GM18909 (cell line): ENCODE measurements at regions not wholly inside any gene's neighbourhood (a gene's known extent, or its start where the extent isn't known, plus 50 kb on each side); places are given as distances from the start of the nearest gene placed in this dataset.
"Not testable (repeated sequence)": the region's sequence is repeated elsewhere in the genome, so short reads cannot be mapped to it uniquely, and the experiment has no call there.

Source experiments
- ATAC-seq: cut with Tn5 transposase; IDR thresholded peaks from one replicate; pipeline ENCODE4 v1.9.1; 2021; ENCODE audit warnings: mild to moderate bottlenecking; ENCODE audit not compliant: unreplicated experiment, poor library complexity

DNA sequence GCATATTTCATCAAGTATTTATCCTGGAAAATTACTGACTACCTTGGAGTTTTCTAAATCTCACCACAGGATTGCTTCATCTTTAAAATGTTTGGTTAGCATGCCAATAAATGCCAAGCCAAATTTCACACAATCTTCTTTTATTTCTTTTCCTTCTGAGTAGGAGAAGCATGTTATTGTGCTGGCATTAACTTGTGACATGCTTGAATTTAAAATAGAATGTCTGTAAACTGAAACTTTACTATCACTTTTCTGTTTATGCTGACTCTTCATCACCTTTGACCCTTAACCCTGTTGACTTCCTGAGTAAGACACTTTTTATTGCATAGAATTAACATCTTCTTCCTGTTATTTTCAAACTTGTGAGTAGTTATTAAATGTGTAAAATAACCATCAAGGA lies 56.2 kb upstream of the LRRTM4 start:
- ATAC-seq: no peak

DNA sequence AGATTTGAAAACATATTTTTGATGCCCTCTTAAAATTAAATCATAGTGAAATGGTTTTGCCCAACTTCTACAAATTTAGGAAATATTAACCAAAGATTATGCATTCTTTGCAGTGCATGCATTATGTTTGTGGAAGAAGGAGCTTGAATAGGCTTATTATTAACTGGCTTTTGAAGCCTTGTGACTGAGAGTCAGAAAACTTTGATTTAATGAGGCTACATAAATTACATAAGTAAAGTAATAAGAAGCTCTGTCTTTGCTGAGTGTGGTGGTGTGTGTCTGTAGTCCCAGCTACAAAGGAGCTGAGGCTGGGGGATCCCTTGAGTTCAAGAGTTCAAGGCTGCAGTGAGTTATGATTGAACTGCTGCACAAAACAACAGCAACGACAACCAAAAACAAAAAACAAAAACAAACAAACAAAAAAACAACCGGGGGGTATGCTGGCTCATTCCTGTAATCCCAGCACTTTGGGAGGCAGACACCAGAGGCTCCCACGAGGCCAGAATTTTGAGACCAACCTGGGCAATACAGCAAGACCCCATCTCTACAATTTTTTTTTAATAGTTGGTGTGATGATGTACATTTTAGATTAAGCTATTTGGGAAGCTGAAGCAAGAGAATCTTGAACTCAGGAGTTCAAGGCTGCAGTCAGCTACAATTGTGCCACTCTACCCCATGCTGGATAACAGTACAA lies 57.0 kb upstream of the LRRTM4 start:
- no peak for ATAC-seq

DNA sequence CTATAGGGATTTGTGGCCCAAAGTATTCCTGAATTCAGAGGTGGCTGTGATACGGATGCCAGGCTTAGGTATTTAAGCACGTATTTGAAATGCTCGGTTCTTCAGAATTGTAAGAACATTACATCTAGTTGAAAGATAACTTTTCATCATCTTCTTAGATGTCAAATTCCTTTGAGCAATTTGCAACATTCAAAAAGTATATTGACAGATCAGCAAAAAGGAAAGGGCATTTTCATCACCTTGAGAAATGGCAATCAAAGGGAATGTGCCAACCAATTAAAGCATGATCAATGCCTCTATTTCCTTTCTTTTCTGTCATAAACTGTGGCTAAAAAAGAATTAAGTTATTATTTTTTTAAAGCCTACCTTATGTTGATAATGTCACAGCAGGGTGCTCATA lies 66.3 kb upstream of the LRRTM4 start:
- ATAC-seq: no peak

DNA sequence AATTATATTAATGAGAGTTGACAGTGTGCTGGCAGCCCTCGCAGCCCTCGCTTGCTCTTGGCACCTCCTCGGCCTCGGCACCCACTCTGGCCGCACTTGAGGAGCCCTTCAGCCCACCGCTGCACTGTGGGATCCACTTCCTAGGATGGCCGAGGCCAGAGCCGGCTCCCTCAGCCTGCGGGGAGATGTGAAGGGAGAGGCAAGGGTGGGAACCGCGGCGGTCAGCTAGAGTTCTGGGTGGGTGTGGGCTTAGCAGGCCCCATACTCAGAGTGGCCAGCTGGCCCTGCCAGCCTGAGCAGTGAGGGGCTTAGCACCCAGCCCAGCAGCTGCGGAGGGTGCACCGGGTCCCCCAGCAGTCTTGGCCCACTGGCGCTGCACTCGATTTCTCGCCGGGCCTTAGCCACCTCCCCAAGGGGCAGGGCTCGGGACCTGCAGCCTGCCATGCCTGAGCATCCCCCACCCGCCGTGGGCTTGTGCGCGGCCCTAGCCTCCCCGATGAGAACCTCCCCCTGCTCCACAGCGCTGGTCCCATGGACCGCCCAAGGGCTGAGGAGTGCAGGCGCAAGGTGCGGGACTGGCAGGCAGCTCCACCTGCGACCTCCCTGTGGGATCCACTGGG lies 68.2 kb upstream of the LRRTM4 start:
- ATAC-seq: no peak

DNA sequence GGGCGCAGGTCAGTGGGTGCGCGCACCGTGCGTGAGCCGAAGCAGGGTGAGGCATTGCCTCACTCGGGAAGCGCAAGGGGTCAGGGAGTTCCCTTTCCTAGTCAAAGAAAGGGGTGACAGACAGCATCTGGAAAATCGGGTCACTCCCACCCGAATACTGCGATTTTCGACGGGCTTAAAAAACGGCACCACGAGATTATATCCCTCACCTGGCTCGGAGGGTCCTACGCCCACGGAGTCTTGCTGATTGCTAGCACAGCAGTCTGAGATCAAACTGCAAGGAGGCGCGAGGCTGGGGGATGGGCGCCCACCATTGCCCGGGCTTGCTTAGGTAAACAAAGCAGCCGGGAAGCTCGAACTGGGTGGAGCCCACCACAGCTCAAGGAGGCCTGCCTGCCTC lies 70.8 kb upstream of the LRRTM4 start:
- not testable (repeated sequence) for ATAC-seq

DNA sequence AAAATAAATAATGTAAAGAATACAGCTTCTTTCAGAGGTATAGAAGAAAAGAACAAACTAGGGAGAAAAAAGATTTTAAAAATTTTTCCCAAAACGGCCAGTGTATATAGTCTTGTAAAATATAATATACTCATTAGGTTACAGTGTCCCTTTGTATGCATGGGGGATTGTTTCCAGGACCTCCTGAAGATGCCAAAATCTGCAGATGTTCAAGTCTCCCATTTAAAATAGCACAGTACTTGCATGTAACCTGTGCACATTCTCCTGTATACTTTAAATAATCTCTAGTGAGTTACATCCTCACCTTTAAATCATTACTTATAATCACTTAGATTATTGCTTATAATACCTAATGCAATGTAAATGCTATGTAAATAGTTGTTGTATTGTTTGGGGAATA lies 80.6 kb upstream of the LRRTM4 start:
- no peak for ATAC-seq

DNA sequence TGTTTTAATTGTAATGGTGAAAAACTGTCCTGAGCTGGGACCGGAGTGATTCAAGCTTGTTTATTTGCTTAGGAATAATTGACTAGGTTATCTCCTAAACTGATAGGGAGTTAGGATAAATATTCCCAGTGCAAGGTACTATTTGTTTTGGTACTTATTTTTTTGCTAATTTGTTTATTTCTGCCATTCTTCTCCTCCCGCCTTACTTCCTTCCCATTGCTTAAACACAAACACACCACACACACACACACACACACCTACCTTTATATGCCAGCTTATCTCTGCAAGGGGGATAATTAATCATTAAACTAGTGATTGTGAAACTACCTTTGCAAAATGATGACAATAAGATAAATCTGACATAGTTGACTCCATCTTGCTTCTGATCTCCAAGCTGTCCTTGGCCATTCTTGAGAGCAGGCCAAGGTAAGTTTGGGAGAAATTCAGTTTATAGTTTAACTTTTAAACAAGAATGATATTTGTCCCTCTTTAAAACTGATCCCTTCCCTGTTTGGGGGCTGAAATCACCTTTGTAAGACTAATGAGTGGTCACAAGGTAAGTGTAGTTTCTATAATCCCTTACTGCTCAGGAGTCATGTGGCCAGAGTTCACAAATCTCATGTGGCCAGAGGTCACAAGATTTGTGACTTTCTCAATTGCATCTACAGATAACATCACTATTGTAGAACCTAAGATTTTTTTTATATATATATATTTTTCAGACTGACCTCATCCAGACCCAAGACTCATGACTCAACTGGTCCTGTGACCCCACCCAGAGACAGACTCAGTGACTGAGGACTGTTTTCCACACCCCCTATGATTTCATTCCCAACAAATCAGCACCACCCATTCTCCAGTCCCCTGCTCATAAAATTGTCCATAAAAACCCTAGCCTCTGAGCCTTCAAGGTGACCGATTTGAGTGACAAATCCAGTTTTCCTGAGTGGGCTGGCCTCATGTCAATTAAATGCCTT lies 83.1 kb upstream of the LRRTM4 start:
- no peak for ATAC-seq

DNA sequence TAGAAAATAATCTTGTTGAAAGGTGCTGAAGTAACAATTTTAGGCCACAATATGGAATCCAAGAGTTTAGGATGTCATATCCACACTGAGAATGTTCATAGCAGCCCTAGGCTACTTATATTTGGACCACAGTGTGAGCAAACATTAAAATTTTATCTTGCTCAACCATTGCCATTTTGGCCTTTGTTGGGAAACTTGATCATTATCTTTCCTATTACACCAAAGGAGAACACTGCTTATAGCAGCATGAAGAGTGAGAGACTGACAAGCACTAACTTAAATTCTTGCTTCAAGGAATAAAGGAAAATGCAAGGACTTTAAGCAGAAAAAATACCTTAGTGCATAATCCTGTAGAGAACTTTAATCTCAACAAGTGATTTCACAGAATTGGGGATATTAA lies 86.3 kb upstream of the LRRTM4 start:
- no peak for ATAC-seq

DNA sequence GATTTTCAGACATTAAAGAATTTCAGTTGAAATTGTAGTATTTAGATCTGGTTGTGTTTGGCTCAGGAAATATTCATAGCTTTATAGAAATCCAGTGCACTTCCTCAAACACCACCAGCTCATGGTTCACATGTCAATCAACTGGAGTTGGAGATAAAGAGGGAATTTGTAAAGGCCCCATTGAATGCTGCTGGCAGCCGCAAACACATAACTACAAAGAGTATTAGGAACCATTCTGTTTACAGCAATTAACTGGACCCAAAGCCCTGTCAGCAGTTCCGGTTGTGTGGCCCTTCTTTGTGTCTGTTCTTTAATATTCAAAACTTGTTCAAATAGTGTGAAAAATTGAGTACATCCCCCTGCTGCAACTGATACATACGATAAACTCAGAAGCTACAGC lies 107.4 kb upstream of the LRRTM4 start:
- ATAC-seq: no peak

DNA sequence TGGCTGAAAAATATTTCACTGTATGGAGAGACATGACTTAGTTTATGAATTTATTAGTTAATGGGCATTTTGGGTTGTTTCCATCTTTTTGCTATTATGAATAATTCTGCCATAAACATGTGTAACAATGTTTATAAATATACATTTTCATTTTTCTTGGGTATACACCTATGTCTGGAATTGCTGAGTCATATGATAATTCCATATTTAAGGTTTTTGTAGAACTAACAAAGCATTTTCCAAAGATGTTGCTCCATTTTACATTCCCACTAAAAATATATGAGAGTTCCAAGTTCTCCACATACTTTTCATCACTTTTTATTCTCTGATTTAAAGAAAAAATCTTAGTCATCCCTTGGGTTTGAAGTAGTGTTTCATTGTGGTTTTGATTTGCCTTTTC lies 108.8 kb upstream of the LRRTM4 start:
- ATAC-seq: no peak

DNA sequence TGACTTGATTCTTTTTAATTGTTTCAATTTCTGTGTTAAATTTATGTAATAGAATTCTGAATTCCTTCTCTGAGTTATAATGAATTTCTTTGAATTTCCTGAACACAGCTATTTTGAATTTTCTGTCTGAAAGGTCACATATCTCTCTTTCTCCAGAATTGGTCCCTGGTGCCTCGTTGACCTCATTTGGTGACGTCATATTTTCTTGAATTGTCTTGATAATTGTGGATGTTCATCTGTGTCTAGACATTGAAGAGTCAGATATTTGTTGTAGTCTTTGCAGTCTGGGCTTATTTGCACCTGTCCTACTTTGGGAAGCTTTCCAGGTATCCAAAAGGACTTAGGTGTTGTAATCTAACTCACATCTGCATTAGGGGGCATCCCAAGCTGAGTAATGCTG lies 111.4 kb upstream of the LRRTM4 start:
- no peak for ATAC-seq

DNA sequence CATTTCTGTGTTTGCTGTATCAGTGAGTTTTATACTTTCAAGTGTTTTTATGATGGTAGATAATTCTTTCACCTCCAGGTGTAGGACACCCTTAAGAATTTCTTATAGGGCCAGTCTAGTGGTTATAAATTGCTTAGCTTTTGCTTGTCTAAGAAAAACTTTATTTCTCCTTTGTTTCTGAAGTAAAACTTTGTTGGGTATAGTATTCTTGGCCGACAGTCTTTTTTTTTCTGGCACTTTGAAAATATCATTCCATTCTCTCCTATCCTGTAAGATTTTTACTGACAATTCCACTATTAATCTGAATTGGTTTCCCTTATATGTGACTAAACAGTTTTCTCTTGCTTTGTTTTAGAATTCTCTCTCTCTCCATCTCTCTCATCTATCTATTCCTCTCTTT lies 118.7 kb upstream of the LRRTM4 start:
- no peak for ATAC-seq

DNA sequence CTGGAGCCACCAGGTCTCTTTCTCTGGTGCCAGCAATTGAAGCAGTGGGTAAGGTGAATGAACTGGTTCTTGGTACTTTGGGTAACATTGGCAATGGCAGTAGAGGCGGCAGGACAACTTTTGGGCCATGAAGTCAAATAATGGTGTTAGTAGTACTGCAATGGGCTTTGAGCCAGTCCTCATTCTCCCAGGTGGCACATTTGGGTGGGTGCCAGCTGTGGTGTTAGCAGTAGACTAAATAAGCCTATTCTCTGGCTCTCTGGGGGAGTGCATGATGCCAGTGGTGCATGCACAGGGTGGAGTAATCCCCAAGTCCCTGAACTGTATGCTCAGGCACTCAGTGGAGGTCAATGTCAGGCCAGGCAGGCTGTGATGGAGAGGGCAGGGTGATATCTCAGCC lies 120.2 kb upstream of the LRRTM4 start:
- no peak for ATAC-seq

DNA sequence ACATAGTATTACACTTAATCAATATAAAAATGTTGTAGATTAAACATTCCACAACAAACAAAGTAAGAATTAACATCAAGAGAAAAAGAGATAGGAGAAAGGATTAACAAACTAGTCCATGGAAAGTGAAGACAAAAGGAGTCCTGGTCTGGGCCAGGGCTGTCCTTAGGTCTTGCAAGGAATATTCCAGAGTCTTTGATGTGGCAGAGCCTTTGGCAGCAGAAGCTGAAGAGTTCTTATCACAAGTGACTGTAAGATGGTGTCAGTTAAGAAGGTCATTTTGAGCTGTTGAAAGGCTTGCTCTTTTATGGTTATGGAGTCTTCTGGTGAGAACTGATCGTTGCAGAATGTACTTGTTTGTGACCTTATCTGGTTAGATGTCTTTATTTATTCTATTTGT lies 127.7 kb upstream of the LRRTM4 start:
- ATAC-seq: no peak

DNA sequence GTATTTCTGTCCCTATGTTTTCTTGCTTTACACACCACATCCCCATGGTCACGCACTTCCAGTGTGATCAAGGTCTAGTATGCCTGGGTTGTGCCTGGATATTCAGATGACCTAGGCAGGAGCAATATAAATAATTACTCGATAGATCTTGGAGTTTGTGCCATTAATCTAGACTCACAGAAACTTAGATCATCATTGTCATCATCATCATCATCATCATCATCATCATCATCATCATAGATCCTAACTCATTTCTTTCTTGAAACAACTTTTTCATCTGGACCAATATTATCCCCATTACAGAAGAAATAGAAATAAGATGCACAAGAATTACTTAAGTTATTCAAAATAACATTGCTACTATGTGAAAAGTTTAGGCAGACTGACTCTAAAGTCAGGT lies 130.3 kb upstream of the LRRTM4 start:
- ATAC-seq: no peak

DNA sequence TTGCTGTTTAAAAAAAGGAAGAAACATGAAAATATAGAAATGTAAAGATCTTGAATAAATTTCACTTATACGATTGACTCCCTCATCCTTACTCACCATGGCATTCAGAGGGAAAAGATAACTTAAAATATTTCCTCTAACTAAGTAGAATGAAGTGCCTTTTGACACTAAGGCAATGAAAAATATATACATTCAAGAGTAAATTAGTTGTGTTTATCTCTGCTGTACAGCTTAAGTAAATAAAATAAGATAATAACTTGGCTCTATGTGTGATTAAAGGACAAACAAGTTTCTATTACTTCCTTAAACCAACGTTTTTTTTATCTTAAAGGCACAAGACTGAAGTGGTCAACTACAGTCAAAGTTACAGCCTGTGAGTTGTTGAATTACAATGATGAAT lies 142.3 kb upstream of the LRRTM4 start:
- no peak for ATAC-seq

DNA sequence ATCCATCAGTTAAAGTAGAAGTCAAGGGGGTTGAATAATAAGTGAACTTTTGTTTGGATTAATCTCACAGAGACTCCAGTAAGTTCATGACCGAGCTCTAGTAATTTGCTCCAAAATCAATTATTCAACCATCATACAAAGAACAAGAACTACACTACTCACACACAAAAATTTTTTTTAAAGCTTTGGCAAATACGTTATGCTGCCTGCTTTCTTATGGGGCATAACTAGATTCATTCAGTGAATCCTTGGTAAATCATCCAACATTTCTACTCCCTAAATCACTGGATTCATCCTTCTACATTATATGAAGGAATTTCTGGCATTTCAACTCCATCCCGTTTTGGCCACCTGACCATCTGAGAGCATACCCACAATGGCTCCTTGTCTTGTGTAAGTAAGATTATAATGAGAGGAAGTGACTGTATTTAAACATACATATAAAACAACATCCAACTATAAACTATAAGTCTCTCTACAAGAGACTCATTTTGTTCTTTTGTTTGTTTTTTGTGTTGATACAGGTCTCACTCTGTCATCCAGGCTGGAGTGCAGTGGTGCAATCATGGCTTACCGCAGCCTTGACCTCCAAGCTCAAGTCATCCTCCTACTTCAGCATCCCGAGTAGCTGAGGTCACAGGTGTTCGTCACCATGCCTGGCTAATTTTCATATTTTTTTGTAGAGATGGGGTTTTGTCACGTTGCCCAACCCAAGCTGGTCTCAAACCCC lies 144.2 kb upstream of the LRRTM4 start:
- ATAC-seq: no peak

DNA sequence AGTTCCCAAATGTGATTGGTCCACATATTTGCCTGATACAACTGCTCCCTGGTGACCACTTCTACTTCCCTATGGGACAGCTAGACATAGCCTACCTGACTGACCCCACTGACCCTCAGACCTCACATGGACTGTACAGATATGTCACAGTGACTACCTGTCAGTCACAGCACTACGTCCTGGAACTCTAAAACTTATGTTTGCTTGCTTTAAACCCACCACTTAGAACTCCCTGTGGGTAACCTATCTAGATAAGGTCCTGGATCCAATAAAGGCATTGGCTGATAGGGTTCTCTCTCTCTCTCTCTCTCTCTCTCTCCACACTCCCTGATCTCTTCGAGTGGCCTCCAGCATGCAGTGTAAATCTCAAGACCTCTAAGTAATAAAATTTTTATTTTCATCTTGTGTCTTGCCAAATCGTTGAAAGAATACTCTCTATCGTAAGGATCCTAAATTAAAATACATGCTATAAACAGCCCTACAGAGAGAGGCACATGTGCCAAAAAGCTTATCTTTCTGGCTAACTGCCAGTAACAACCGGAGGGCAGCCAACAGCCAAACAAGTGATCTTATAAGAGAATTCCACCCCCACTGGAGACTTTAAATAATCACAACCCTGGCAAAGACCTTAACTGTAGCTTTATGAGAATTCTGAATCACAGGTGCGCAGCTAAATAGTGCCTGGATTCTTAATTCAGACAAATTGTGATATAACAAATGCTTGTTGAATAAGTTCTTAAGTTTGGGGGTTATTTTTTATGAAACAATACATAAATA lies 162.6 kb upstream of the LRRTM4 start:
- not testable (repeated sequence) for ATAC-seq

DNA sequence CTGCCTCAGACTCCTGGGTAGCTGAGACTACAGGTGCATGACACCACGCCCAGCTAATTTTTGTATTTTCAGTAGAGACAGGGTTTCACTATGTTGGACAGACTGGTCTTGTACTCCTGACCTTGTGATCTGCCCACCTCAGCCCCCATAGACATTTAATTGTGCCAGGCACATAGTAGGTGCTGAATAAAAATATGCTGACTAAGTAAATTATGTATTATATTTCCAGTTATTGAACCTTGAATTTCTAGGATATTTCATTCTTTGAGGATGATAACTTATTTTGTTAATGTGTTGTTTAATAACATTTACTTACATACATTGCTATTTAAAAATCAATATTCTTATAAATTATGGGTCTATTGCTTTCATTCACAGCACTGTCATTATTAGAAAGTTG lies 190.4 kb upstream of the LRRTM4 start:
- ATAC-seq: no peak

DNA sequence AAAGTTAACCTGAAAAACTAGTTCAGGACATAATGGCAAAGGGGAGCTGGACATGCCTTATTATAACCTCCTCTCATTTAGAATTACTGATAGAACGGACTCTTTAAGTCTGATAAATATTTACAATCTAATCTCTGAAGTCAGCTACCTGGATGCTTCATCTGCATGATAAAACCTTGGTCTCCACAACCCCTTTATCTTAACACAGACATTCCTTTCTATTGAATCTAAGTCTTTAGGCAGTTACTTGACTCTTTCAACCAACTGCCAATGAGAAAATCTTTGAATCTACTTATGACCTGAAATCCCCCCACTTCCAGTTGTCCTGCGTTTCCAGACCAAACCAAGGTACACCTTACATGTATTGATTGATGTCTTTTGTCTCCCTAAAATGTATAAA lies 191.2 kb upstream of the LRRTM4 start:
- no peak for ATAC-seq
